AG04450 (cell line): ENCODE measurements at regions not wholly inside any gene's neighbourhood (a gene's known extent, or its start where the extent isn't known, plus 50 kb on each side); places are given as distances from the start of the nearest gene placed in this dataset.

Experiments
- CTCF ChIA-PET: fragments of 300-600, 350-600 bp; formaldehyde crosslinking; extraction: SDS; loops from one replicate; lab custom pipeline; 2022; ENCODE audit warnings: antibody characterized with exemption, inconsistent platforms; lab: Charles Lee
- POLR2A ChIA-PET: fragments of 350-600 bp; formaldehyde crosslinking; extraction: SDS; loops from one replicate; lab custom pipeline; 2021; ENCODE audit warnings: antibody characterized with exemption, inconsistent platforms; lab: Yijun Ruan, JAX
- DNase-seq: peaks from one replicate; pipeline ENCODE4 v3.0.0-alpha.2; 2011; ENCODE audit warnings: low read depth, low spot score
- H3K27ac ChIP-seq: one replicate; pipeline ENCODE4 v1.5.1; 2012; ENCODE audit warnings: low read depth, low read length, control low read depth
- H3K27me3 ChIP-seq: one replicate; pipeline ENCODE4 v1.6.0; 2012; ENCODE audit warnings: low read length; ENCODE audit not compliant: control insufficient read depth, insufficient read depth
- H3K4me3 ChIP-seq: 2 replicates; pipeline ENCODE4 v1.5.1; 2011; ENCODE audit warnings: mild to moderate bottlenecking, low read depth, low read length, control low read depth
- H3K9me3 ChIP-seq: 2 replicates; pipeline ENCODE4 v1.5.1; 2012; ENCODE audit warnings: low read length; ENCODE audit not compliant: control insufficient read depth, insufficient read depth
- TF ChIP-seq, protein P1 (sequence below): IDR thresholded peaks from 2 replicates; pipeline ENCODE4 v1.5.1; 2011; ENCODE audit warnings: low read depth, low read length, control low read depth, inconsistent platforms

DNA sequence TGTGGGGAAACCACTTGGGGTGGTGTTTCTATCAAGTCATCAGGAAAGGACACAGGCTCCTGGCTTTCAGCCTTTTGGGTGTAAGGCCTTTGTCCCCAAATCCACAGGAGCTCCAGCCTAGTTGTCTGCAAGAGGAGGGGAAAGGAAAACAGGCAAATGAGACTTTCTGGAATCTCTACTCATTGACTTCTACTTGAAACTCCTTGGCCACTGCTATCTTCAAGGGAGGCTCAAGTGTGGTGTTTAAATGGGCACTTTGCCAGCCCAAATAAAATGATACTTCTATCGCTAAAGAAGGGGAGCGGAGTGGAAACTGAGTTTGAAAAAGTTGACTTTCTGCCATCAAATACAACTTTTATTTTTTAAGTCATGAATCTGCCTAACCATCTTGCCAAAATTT is 445.9 kb upstream of the RGS6 start:
- POLR2A ChIA-PET = no interaction called here
- no peak for DNase-seq
- CTCF ChIA-PET = no interaction called here
- TF ChIP-seq, protein P1, sequence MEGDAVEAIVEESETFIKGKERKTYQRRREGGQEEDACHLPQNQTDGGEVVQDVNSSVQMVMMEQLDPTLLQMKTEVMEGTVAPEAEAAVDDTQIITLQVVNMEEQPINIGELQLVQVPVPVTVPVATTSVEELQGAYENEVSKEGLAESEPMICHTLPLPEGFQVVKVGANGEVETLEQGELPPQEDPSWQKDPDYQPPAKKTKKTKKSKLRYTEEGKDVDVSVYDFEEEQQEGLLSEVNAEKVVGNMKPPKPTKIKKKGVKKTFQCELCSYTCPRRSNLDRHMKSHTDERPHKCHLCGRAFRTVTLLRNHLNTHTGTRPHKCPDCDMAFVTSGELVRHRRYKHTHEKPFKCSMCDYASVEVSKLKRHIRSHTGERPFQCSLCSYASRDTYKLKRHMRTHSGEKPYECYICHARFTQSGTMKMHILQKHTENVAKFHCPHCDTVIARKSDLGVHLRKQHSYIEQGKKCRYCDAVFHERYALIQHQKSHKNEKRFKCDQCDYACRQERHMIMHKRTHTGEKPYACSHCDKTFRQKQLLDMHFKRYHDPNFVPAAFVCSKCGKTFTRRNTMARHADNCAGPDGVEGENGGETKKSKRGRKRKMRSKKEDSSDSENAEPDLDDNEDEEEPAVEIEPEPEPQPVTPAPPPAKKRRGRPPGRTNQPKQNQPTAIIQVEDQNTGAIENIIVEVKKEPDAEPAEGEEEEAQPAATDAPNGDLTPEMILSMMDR = no peak
- H3K9me3 ChIP-seq = no peaks in the 10 kb centered on the region
- no peaks in the 10 kb centered on the region for H3K27me3 ChIP-seq
- no peak overlapping the region for H3K4me3 ChIP-seq
- H3K27ac ChIP-seq = no peak overlapping the region

DNA sequence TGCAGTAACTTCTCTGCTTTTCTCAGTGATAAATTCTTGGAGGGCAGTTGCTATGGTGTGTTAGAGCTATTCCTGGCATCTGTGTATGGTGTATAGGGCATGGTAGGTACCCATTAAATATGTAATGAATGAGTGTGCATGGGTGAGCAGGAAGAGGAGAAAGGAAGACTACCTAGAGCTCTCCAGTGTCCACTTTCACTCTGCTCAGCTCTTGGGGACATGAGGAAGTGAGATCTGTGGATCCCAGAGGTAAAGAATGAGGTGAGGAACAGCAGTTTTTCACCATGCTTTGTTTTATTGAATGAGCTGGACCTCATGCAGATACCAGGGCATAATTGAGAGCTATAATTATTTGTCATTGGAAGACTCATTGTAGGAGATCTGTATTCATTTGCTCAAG is 444.8 kb upstream of the RGS6 start:
- no peaks in the 10 kb centered on the region for H3K27me3 ChIP-seq
- DNase-seq = no peak
- H3K27ac ChIP-seq = no peak overlapping the region
- no peaks in the 10 kb centered on the region for H3K9me3 ChIP-seq
- POLR2A ChIA-PET = no interaction called here
- CTCF ChIA-PET = interaction anchor here (0.9 to 1.1 kb wide), 2 partner anchors 368 to 384 kb away, joined by 3 to 4 read pairs; no protein-coding TSS in a partner anchor
- TF ChIP-seq, protein P1 = no peak
- H3K4me3 ChIP-seq = no peak overlapping the region

DNA sequence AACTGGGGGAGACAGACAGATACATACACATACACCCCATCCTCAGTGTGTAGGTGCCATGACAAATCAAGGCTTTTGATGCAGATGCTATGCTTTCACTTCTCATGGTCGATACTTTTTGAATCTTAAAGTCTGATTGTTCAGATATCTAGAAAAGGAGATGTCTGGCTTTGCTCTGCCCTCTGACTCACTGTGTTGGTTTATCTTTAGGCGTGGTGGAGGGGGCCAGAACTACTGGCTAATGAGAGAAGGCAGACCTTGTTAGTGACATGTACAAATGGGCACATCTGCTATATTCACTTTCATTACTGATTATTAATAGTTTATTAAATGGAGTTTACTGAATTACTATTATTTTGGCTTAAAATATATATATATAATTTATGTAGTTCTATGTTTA is 444.3 kb upstream of the RGS6 start:
- ChIA-PET CTCF (interaction anchor here (0.9 to 1.1 kb wide), 2 partner anchors 367 to 385 kb away, joined by 3 to 4 read pairs; no protein-coding TSS in a partner anchor), POLR2A (no interaction called here)
- no peaks in the 10 kb centered on the region for H3K27me3 ChIP-seq
- TF ChIP-seq, protein P1 = no peak
- H3K9me3 ChIP-seq = no peaks in the 10 kb centered on the region
- no peak for DNase-seq
- no peak overlapping the region for H3K27ac ChIP-seq
- no peak overlapping the region for H3K4me3 ChIP-seq

DNA sequence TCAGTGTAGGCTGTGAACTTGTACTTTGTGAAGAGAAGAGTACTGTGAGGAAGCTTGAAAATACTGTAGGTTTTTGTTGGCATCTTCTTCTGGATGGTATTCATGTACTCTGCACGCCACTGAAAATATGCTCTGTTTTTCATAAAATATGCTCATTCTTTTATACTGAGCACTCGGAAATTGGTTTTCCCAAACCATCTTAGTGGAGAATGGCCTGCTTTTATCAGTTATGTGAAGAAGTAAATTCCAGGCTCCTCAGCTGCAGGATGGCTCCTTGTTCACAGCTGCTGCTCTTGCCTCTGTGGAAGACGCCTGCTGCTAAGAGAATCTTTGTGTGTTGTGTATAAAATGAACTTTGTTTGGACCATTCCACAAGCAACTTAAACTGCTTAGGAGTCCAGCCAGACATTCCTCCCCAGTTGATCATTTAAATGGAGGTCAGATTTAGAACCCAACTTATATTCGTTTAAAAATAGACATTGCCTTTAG is 443.5 kb upstream of the RGS6 start:
- ChIA-PET POLR2A (interaction anchor here (0.6 kb wide), 1 partner anchor 218 kb away, joined by 4 read pairs; no protein-coding TSS in a partner anchor), CTCF (no interaction called here)
- peak; percentile 75 for DNase-seq
- no peaks in the 10 kb centered on the region for H3K27me3 ChIP-seq
- H3K27ac ChIP-seq = no peak overlapping the region
- H3K4me3 ChIP-seq = no peak overlapping the region
- TF ChIP-seq, protein P1 = no peak
- no peaks in the 10 kb centered on the region for H3K9me3 ChIP-seq

DNA sequence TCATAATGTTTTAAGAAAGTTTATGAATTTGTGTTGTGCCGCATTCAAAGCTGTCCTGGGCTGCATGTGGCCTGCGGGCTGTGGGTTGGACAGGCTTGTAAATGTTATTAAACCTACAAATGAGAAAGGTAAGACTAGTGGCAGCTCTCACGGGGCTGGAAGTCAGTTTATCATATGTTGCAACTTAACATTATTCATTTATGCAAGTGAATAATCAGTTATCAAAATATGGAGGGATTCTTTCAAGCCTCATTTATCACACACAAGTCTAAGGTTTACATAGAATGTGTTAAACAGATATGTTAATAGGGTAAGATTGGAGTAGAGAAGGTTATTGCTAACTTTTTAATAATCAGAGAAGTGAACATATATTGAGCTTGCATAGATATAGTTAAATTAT is 442.5 kb upstream of the RGS6 start:
- Histone ChIP-seq H3K4me3 (no peak overlapping the region), H3K9me3 (no peaks in the 10 kb centered on the region), H3K27me3 (no peaks in the 10 kb centered on the region), H3K27ac (no peak overlapping the region)
- DNase-seq = no peak
- TF ChIP-seq, protein P1 = no peak
- ChIA-PET POLR2A (no interaction called here), CTCF (interaction anchor here (0.6 to 0.9 kb wide), 4 partner anchors 71 to 517 kb away, joined by 3 to 4 read pairs (median 4); no protein-coding TSS in a partner anchor)
